ENCODE measurements at regions not wholly inside any gene's neighbourhood (a gene's known extent, or its start where the extent isn't known, plus 50 kb on each side); places are given as distances from the start of the nearest gene placed in this dataset.
"Not testable (repeated sequence)": the region's sequence is repeated elsewhere in the genome, so short reads cannot be mapped to it uniquely, and the experiment has no call there.

GRCh38 chr13:21911646-21912298 is 240.9 kb downstream of the FGF9 start:
- no peak overlapping the region for H3K27ac ChIP-seq
- TF ChIP-seq CTCF (conservative IDR thresholded peaks at IDR 0.05): no peak

- H3K27ac ChIP-seq: no peak overlapping the region
- TF ChIP-seq CTCF (conservative IDR thresholded peaks at IDR 0.05): no peak
Observed at GRCh38 chr13:21913010-21913409, 242.1 kb downstream of the FGF9 start.

- H3K27ac ChIP-seq: no peak overlapping the region
- no peak for TF ChIP-seq CTCF (conservative IDR thresholded peaks at IDR 0.05)
Observed at GRCh38 chr13:21917086-21918015, 246.5 kb downstream of the FGF9 start.

- not testable (repeated sequence) for H3K27ac ChIP-seq
Observed at GRCh38 chr13:21920802-21921201, 249.9 kb downstream of the FGF9 start.

GRCh38 chr13:21924958-21925357 is 254.1 kb downstream of the FGF9 start:
- no peak for TF ChIP-seq CTCF (conservative IDR thresholded peaks at IDR 0.05)
- H3K27ac ChIP-seq: no peak overlapping the region

GRCh38 chr13:21925720-21926119 is 254.8 kb downstream of the FGF9 start:
- H3K27ac ChIP-seq: no peak overlapping the region
- no peak for TF ChIP-seq CTCF (conservative IDR thresholded peaks at IDR 0.05)

- no peak overlapping the region for H3K27ac ChIP-seq
- no peak for TF ChIP-seq CTCF (conservative IDR thresholded peaks at IDR 0.05)
Observed at GRCh38 chr13:21929400-21929799, 258.5 kb downstream of the FGF9 start.

- H3K27ac ChIP-seq: no peak overlapping the region
- no peak for TF ChIP-seq CTCF (conservative IDR thresholded peaks at IDR 0.05)
Observed at GRCh38 chr13:21930536-21930935, 259.7 kb downstream of the FGF9 start.
